ENCODE measurements at regions not wholly inside any gene's neighbourhood (a gene's known extent, or its start where the extent isn't known, plus 50 kb on each side); places are given as distances from the start of the nearest gene placed in this dataset.

GRCh38 chr11:11789735-11790369, 51.9 kb upstream of the USP47 start:
- Mint-ChIP-seq H3K4me1 (peaks cover 2% of the 10 kb centered on the region; the same call in 2 of the 3 replicates), H3K9me3 (peaks cover 13% of the 10 kb centered on the region), H3K27me3 (ENCODE audit: insufficient read depth, low read depth, poor library complexity) (peaks cover 5% of the 10 kb centered on the region), H3K4me3 (no peak overlapping the region), H3K27ac (no peak overlapping the region), H3K36me3 (ENCODE audit: low read depth) (peaks cover 7% of the 10 kb centered on the region; the same call in 2 of the 3 replicates)
- H3K27ac ChIP-seq (ENCODE audit: low read depth): no peak overlapping the region
- H3F3A ChIP-seq (replicated peaks; ENCODE audit: low read depth): no peaks in the 10 kb centered on the region
- DNase-seq (ENCODE audit: low spot score) (peak; percentile 45), ATAC-seq (no peak)
- peaks cover 6% of the 10 kb centered on the region for H3K4me1 ChIP-seq (ENCODE audit: insufficient read depth)
- no peaks in the 10 kb centered on the region for H3K79me2 ChIP-seq (replicated peaks; ENCODE audit: insufficient read depth)
- no peak overlapping the region for H3K4me3 ChIP-seq
- H3K9me2 ChIP-seq (ENCODE audit: insufficient read depth): no peaks in the 10 kb centered on the region; the same call in 1 of the 2 replicates
- H3K36me3 ChIP-seq (ENCODE audit: insufficient read depth): no peaks in the 10 kb centered on the region
- TF ChIP-seq EZH2 (IDR thresholded peaks at IDR 0.05; ENCODE audit: low read depth, unreplicated experiment) (no peak), ZNF331 (CRISPR knock-in tag; IDR thresholded peaks at IDR 0.05; ENCODE audit: low read depth) (no peak), JUNB (IDR thresholded peaks at IDR 0.05; ENCODE audit: unreplicated experiment) (no peak), STAT1 (IDR thresholded peaks at IDR 0.05; ENCODE audit: unreplicated experiment) (no peak), CTCF (conservative IDR thresholded peaks at IDR 0.05; ENCODE audit: low read depth in 2 of 2) (peak; percentile 62 to 67), POLR2AphosphoS5 (IDR thresholded peaks at IDR 0.05; ENCODE audit: low read depth) (no peak)
- H3K27me3 ChIP-seq (ENCODE audit: insufficient read depth): no peaks in the 10 kb centered on the region
- no peak overlapping the region for H3K4me2 ChIP-seq
- H2AFZ ChIP-seq: no peak overlapping the region
- no peaks in the 10 kb centered on the region for H4K20me1 ChIP-seq (replicated peaks; ENCODE audit: insufficient read depth)

GRCh38 chr11:11788063-11788710, 53.6 kb upstream of the USP47 start:
- Mint-ChIP-seq H3K4me1 (peaks cover 2% of the 10 kb centered on the region), H3K27me3 (ENCODE audit: insufficient read depth, low read depth, poor library complexity) (peaks cover 9% of the 10 kb centered on the region), H3K36me3 (ENCODE audit: low read depth) (peaks cover 7% of the 10 kb centered on the region; the same call in 2 of the 3 replicates), H3K4me3 (no peak overlapping the region), H3K9me3 (peaks cover 14% of the 10 kb centered on the region), H3K27ac (no peak overlapping the region)
- Histone ChIP-seq H3K4me3 (no peak overlapping the region), H3F3A (replicated peaks; ENCODE audit: low read depth) (no peaks in the 10 kb centered on the region), H3K9me2 (ENCODE audit: insufficient read depth) (no peaks in the 10 kb centered on the region; the same call in 1 of the 2 replicates), H3K79me2 (replicated peaks; ENCODE audit: insufficient read depth) (no peaks in the 10 kb centered on the region), H3K27me3 (ENCODE audit: insufficient read depth) (no peaks in the 10 kb centered on the region), H3K27ac (ENCODE audit: low read depth) (no peak overlapping the region), H2AFZ (no peak overlapping the region), H3K4me2 (no peak overlapping the region), H3K36me3 (ENCODE audit: insufficient read depth) (no peaks in the 10 kb centered on the region), H3K4me1 (ENCODE audit: insufficient read depth) (peaks cover 6% of the 10 kb centered on the region), H4K20me1 (replicated peaks; ENCODE audit: insufficient read depth) (no peaks in the 10 kb centered on the region)
- DNase-seq (ENCODE audit: low spot score) (no peak), ATAC-seq (peak; percentile 32; the same call in 2 of the 3 replicates)
- TF ChIP-seq CREB1 (CRISPR knock-in tag; IDR thresholded peaks at IDR 0.05; ENCODE audit: low read depth) (no peak), STAT1 (IDR thresholded peaks at IDR 0.05; ENCODE audit: unreplicated experiment) (no peak), EZH2phosphoT487 (IDR thresholded peaks at IDR 0.05; ENCODE audit: unreplicated experiment) (no peak), NANOG (IDR thresholded peaks at IDR 0.05; ENCODE audit: borderline replicate concordance) (no peak), CTCF (conservative IDR thresholded peaks at IDR 0.05; ENCODE audit: low read depth in 2 of 2) (no peak), JUNB (IDR thresholded peaks at IDR 0.05; ENCODE audit: unreplicated experiment) (no peak), EZH2 (IDR thresholded peaks at IDR 0.05; ENCODE audit: low read depth, unreplicated experiment) (no peak), ETS1 (IDR thresholded peaks at IDR 0.05) (no peak), ZNF331 (CRISPR knock-in tag; IDR thresholded peaks at IDR 0.05; ENCODE audit: low read depth) (no peak)
